Brain microvascular endothelial cell (primary cell): ENCODE measurements at regions not wholly inside any gene's neighbourhood (a gene's known extent, or its start where the extent isn't known, plus 50 kb on each side); places are given as distances from the start of the nearest gene placed in this dataset.

ENCODE experiments used
- DNase-seq: peaks from one replicate; pipeline ENCODE4 v3.0.0-alpha.2; 2020
- H3K27ac ChIP-seq: fragments of 250-450 bp; sonication (Bioruptor Pico); 2 replicates; pipeline ENCODE4 v1.5.1; 2020; ENCODE audit warnings: mild to moderate bottlenecking, moderate library complexity
- H3K27me3 ChIP-seq: fragments of 250-450 bp; sonication (Bioruptor Pico); replicated peaks from 2 replicates; pipeline ENCODE4 v1.5.1; 2020; ENCODE audit warnings: mild to moderate bottlenecking
- H3K36me3 ChIP-seq: fragments of 250-450 bp; sonication (Bioruptor Pico); replicated peaks from 2 replicates; pipeline ENCODE4 v1.5.1; 2020; ENCODE audit warnings: mild to moderate bottlenecking
- H3K4me3 ChIP-seq: 2 replicates; pipeline ENCODE4 v1.5.1; 2011; ENCODE audit warnings: low read depth, mild to moderate bottlenecking, control low read depth, low read length, moderate library complexity
- in situ Hi-C: cut with HindIII; loops from 2 replicates; pipeline ENCODE4 v1.10.0; 2017; ENCODE audit warnings: low sequenced_read_pairs, low pct_ligation_motif_present
- TF ChIP-seq, protein P1 (sequence below): IDR thresholded peaks from 2 replicates; pipeline ENCODE4 v1.5.1; 2011; ENCODE audit warnings: low read depth, mild to moderate bottlenecking, moderate library complexity, low read length, control low read depth, inconsistent platforms; ENCODE audit errors: missing control alignments

DNA sequence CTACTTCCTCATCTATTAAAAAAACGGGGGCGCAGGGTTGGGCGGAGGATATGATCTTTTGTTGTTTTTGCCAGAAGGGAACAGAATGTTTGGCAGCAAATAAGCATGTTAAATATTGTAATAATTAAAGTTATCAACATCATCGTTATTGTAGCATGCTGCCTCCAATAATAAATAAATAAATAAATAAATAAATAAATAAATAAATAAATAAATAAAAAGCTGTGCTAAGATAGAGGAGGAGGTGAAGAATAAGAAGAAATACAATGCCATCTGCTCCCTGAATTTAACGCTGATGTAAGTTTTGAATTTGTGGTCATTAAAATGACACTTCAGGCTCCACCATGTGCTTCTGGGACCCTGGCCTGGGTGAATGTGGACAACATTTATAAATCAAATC lies 508.0 kb upstream of the TNC start:
- H3K27me3 ChIP-seq: no peaks in the 10 kb centered on the region
- TF ChIP-seq, protein P1, sequence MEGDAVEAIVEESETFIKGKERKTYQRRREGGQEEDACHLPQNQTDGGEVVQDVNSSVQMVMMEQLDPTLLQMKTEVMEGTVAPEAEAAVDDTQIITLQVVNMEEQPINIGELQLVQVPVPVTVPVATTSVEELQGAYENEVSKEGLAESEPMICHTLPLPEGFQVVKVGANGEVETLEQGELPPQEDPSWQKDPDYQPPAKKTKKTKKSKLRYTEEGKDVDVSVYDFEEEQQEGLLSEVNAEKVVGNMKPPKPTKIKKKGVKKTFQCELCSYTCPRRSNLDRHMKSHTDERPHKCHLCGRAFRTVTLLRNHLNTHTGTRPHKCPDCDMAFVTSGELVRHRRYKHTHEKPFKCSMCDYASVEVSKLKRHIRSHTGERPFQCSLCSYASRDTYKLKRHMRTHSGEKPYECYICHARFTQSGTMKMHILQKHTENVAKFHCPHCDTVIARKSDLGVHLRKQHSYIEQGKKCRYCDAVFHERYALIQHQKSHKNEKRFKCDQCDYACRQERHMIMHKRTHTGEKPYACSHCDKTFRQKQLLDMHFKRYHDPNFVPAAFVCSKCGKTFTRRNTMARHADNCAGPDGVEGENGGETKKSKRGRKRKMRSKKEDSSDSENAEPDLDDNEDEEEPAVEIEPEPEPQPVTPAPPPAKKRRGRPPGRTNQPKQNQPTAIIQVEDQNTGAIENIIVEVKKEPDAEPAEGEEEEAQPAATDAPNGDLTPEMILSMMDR: no peak
- DNase-seq: no peak
- no peak overlapping the region for H3K4me3 ChIP-seq
- no peaks in the 10 kb centered on the region for H3K36me3 ChIP-seq
- no peak overlapping the region for H3K27ac ChIP-seq
- in situ Hi-C loops: no loop called here

DNA sequence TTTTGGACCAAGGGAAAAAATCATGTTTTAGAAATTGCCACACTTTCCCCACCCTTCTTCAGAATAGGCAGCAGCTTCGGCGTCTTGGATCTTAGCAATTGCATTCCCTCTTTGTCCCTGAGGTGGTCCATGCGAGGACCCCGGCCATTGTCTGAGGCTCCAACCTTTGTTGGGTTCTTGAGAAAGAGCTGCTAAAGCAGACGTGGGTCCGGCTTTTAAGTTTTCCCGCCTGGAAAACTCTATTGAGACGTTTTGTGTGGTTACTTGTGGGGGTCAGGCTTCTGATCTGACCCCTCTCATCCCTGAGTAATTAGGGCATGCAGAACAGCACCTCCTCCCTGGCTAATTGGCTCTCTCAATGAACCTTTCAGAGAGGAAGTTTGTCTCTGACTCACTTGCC lies 509.6 kb upstream of the TNC start:
- in situ Hi-C loops: no loop called here
- H3K27ac ChIP-seq: no peak overlapping the region
- TF ChIP-seq, protein P1: no peak
- H3K4me3 ChIP-seq: no peak overlapping the region
- H3K27me3 ChIP-seq: no peaks in the 10 kb centered on the region
- DNase-seq: no peak
- H3K36me3 ChIP-seq: no peaks in the 10 kb centered on the region

DNA sequence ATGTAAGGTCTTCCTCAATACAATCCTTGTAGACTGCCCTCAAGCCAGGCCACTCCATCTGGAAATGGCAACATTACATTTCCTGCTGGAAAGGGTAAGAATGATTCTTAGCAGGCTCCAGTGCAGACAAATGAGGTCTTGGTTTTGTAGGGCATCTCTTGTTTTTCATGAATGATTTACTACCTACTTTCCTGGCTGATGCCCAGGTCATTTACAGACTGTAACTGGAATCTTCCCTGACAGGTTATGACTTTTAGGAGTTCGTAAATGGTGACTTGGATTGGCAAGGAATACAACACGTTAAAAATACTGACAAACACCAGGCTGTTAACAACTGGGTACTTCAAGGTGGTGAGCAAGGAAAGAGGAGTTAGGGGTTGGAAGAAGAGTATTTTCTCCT lies 510.5 kb upstream of the TNC start:
- Histone ChIP-seq H3K27ac (no peak overlapping the region), H3K27me3 (no peaks in the 10 kb centered on the region), H3K36me3 (no peaks in the 10 kb centered on the region), H3K4me3 (no peak overlapping the region)
- in situ Hi-C loops: no loop called here
- TF ChIP-seq, protein P1: no peak
- DNase-seq: no peak

DNA sequence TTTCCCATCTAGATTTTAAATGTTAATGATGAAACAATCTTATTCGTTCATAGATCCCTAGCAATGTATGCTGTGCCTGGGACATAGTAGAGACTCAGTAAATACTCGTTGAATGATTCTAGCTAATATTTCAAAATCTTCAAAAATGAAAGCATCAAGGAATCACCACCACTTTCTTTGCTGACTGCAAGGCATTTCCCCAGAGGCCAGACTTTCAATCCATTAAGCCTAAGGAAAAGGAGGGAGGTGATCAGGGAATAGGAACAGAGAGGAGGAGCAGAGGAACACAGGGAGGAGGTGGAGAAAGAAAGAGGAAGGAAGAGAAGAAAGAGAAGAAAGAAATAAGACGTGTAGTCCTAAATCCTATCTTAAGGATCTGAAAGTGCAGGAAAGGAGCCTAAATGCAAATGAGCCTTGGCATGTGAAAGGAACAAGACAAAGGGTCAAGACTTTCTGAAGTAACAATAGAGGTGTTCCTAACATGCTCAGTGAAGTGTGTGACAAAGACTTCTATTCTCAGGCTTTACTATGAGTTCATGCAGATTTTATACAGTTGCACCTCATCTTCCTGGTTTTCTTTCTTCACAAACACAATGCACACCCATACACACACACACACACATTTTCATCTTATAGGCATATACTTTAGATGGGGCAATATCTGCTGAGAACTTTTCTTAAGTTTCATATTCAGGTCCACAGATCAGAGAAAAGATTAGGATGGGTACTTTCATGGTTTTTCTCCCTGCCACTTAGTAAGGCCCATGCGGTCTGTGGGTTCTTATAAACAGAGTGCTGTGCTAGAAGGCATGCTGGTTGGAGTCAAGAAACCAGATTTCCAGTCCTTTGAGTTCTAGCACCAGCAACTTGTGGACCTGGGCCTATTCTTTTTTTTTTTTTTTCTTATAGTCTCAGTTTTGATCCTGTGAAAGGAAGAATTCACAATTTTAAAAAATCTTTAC lies 512.2 kb upstream of the TNC start:
- Histone ChIP-seq H3K27ac (no peak overlapping the region), H3K4me3 (no peak overlapping the region), H3K27me3 (no peaks in the 10 kb centered on the region), H3K36me3 (no peaks in the 10 kb centered on the region)
- in situ Hi-C loops: no loop called here
- TF ChIP-seq, protein P1: no peak
- DNase-seq: no peak

DNA sequence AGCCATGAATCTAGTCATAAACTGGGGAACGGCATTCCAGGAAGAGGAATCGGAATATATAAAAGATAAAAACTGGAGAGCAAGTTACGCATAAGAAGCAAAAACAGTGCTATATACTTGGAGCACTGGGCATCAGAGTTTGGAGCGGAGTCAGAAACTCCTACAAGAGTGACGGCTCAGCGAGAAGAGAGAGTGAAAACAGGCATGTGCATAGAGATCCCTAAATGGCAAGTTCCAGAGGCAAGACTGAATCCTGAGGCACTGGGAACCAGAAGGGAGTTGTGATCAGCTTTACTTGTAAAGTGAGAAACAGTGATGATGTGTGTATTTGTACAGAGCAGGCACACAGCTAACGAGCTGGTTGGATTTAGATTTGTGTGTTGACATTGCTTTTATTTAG lies 514.4 kb upstream of the TNC start:
- no peak for DNase-seq
- in situ Hi-C loops: no loop called here
- TF ChIP-seq, protein P1: no peak
- Histone ChIP-seq H3K4me3 (no peak overlapping the region), H3K27ac (no peak overlapping the region), H3K27me3 (no peaks in the 10 kb centered on the region), H3K36me3 (no peaks in the 10 kb centered on the region)
